CD4-positive, alpha-beta T cell treated with Interleukin-2 at 100 ng/mL for 4 hours (primary cell): ENCODE measurements at regions not wholly inside any gene's neighbourhood (a gene's known extent, or its start where the extent isn't known, plus 50 kb on each side); places are given as distances from the start of the nearest gene placed in this dataset.

ENCODE experiments used
- DNase-seq: peaks from one replicate; pipeline ENCODE4 v3.0.0-alpha.2; 2020; ENCODE audit warnings: low spot score

- DNase-seq: no peak
Measured at GRCh38 chr13:73618275-73618865, 515.8 kb downstream of the KLF12 start.

- DNase-seq: no peak
Measured at GRCh38 chr13:73616861-73617260, 517.3 kb downstream of the KLF12 start.

DNA sequence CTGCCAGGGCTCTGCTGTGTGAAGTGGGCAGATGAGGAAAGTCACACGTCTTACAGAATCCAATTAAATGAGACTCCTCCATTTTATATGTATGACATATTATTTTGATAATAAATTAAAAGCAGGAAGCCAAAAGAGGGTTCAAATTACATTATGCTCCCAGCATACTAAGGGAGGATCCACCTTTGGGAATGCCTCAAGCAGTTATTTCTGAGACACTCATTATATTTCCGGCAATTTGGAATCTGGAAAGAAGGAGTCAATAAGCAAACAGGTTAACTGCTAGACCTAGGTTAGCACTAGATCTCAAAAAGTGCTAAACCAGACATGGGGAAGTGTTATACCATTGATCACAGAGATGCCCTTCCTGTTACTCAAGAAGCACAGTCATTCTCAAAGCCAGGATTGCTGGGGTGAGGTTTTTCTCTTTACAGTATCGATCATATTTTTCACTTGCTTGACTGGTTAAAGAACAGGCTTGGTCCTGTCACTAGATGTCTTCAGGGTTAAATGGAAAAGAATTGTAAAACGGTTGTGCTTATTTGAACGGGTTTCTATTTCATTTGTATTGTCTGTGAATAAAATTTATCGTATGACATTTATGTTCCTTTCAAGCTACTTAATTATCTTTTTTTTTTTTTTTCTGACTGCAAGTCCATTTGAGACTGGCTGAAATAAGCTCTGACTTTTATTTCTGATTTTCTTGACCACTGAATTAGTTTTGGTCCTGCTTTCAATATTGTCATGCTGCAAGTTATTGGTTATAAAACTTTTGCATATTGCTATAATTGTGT is 523.2 kb downstream of the KLF12 start:
- no peak for DNase-seq

DNA sequence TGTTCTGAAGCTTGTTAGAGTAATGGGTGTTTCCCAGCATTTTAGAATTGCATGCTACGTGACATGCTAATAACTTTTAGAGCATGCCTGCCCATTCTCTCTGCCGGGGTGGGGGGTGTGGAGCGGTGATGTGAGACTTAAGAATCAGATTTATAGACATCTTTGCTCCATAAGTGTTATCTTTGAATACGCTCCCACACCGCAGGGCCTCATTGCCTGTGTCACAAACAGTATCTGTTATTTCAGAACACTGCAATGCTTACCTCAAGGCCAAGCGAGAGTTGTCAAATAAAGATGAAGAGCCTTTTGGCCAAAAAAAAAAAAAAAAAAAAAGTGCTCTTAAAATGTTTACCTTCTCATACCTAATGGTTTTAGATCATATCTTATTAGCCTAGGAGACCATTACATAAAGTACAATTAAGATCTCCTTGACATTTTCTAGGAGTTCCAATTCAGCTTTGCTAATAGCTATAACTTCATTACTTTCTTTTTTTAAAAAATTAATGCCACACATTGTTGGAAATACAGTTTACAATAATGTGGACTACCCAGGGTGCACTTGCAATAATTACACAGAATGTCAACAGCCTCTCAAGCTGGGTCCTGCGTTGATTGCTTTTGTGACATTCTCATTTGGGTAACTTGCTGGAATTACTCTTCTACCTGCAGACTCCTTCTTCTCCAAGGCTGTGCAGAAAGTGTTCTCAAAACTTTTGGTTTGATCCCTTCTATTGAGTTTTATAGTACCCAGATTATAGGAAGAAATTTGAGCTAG is 525.3 kb downstream of the KLF12 start:
- DNase-seq: no peak

GRCh38 chr13:73608157-73608516 is 526.1 kb downstream of the KLF12 start:
- DNase-seq: no peak

- DNase-seq: no peak
Measured at GRCh38 chr13:73607489-73608156, 526.6 kb downstream of the KLF12 start.

GRCh38 chr13:73603646-73604045 is 530.6 kb downstream of the KLF12 start:
- no peak for DNase-seq

DNA sequence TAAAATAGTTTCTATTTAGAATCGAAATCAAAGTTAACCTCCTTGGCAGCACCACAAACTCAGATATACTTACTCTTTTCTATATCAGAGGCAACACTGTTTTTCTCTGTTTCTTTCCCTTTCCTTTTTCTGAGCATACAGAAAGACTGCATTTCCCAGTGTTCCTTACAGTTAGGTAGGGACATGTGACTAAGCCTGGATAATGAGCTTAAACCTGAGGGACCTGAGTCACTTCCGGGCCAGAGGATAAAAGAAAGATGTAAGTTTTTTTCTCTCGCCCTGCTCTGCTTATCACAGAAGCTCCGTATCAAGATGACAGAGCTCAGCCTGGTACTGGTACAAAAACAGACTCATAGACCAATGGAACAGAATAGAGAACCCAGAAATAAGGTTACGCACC is 531.9 kb downstream of the KLF12 start:
- DNase-seq: no peak

DNA sequence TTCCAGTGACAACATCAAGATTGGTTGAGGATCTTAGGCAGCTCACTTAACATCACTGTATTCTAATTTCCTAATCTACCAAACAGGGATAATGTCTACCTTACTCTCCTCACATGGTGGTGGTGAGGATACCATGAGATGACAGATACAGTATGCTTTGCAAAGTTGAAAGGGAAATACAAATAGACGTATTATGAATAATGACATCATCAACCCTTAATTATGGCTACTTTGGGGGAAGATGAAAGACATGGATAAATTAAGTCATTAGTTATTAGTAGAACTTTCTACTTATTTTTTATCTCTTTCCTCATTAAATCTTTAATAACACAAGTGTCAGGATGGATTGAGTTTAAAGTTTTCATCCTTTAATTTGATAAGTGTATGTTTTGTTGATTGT is 532.5 kb downstream of the KLF12 start:
- DNase-seq: no peak

GRCh38 chr13:73599232-73600128 is 534.7 kb downstream of the KLF12 start:
- DNase-seq: no peak

GRCh38 chr13:73598020-73598712 is 536.0 kb downstream of the KLF12 start:
- DNase-seq: no peak

DNA sequence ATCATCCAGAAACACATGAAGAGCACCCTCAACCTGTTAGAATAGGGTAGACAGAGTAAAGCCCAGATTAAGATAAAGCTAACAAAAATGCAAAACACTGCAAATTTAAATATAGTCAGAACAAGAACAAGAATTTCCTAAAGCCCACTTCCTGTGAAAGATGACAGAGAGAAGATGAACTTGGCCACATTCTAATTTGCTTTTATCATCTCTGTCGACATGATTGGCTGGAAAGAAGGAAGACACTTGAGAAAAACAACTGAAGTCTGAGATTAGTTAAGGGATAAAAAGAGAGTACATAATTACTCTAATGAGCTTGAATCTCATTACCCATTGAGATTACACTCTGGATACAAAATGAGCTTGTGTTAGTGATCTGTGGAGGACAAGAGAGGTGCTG is 537.6 kb downstream of the KLF5 start:
- no peak for DNase-seq

- no peak for DNase-seq
Measured at GRCh38 chr13:73593199-73593765, 534.5 kb downstream of the KLF5 start.

GRCh38 chr13:73591861-73592260 is 533.1 kb downstream of the KLF5 start:
- no peak for DNase-seq

GRCh38 chr13:73590795-73591194 is 532.0 kb downstream of the KLF5 start:
- DNase-seq: no peak

DNA sequence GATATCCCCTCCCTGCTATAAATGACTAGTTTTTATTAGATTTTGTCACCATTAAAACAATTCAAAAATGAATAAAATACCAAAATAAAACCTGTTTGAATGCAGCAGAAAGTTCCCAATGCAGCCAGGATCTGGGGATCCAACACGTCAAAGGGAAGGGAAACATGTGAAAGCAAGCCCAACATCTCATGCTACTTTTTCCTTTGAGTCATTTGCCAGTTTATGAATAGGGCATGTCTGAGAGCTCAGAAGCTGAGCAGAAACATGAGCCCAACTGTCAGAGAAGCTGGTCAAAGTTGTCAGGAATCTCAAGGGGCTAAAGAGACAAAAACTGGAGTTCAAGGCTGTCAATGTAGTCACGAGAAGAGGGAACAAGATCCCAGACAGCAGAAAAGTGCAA is 526.4 kb downstream of the KLF5 start:
- no peak for DNase-seq

GRCh38 chr13:73583331-73583730 is 524.5 kb downstream of the KLF5 start:
- no peak for DNase-seq

DNA sequence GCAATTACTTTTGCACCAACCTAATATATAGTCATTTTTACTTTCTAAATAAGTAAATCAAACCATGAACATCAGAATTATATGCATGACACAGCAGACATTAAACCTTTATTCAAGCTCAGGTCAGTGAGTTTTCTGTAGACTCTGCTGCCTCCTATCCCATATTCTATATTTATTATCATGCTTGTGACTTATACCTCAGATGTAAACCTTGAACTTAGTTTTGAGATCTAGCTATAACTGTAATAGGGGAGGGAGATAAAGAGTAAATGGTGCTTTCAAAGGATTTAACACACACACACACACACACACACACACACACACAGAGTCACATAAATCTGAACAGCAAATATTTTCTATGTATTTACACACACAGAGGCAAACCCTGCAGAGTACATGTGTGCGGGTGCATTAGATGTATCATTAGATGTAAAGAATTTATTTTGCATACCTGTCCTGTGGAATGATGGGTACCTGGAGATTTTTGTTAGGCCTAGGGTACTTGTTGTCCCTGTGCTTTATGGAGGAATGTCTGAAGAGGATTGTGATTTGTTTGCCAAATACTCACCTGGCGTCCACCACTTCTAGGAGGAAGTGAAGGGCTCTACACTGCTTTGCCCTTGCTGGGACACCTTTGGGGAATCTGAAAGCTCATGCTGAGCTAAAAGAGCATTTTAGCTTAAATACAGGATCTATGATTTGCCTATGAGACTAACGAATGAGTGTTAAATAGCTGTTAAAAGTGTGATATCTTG is 521.9 kb downstream of the KLF5 start:
- DNase-seq: no peak

- no peak for DNase-seq
Measured at GRCh38 chr13:73579574-73580274, 520.9 kb downstream of the KLF5 start.
